ENCODE measurements at regions not wholly inside any gene's neighbourhood (a gene's known extent, or its start where the extent isn't known, plus 50 kb on each side); places are given as distances from the start of the nearest gene placed in this dataset.

DNA sequence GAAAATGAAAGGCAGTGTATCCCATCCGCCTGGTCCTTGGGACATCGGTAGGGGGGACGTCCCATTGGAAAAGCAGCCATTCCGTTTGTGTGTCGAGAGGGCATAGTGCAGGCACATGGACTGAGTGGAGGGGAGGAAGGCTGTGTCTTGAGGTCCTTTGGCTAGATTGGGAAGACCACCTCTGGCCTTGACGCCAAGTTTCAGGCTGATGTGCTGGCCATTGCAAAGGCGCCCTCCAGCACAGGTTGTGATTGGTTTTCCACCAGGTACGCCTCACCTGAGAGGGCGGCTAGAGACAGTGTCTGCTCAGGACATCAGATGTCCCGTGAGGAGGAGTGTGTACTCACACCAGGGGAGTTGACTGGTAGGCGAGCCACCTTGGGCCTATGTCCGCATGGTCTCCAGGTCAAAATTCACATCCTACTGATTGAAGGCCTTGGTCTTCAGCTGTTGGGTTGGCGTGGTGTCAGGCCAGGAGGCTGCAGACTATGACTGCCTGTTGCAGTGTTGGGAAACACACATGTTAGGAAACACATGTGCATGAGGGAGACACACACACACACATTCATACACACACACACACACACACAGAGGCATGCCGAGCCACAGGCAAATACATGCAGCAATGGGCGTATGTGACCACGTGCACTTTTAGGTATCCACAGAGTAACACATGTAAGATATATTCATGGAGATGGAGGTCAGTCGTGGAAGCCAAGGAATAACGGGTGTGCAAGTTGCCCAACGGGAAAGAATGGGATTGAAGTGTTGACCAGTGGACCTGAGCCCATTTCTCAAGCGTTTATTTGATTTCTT is 98.4 kb downstream of the SNRPN start:
- Histone ChIP-seq H3K9ac (ENCODE audit: low read length) (no peak overlapping the region), H4K20me1 (ENCODE audit: low read length) (no peaks in the 10 kb centered on the region), H3K4me3 (ENCODE audit: low read length) (no peak overlapping the region; the same call in 1 of the 2 replicates), H3K4me1 (ENCODE audit: insufficient read depth, low read length) (no peaks in the 10 kb centered on the region), H3K9me2 (replicated peaks; ENCODE audit: low read length) (no peaks in the 10 kb centered on the region), H3K36me3 (ENCODE audit: low read depth, low read length) (peaks cover 91% of the 10 kb centered on the region), H2AFZ (ENCODE audit: low read length) (no peak overlapping the region), H3K4me2 (ENCODE audit: low read length) (no peak overlapping the region), H3F3A (ENCODE audit: low read length, unreplicated experiment) (no peaks in the 10 kb centered on the region), H3K79me2 (ENCODE audit: low read length) (no peaks in the 10 kb centered on the region), H3K27me3 (ENCODE audit: low read length) (no peaks in the 10 kb centered on the region), H3K9me3 (ENCODE audit: low read length) (peaks cover 76% of the 10 kb centered on the region), H3K27ac (ENCODE audit: low read length) (no peak overlapping the region)
- CTCF ChIA-PET, result no interaction called here
- no TSS peak for BruUV-seq (replicated peaks)
- TF ChIP-seq EZH2 (IDR thresholded peaks at IDR 0.05; ENCODE audit: low read length, unreplicated experiment), result no peak
- TF ChIP-seq EZH2phosphoT487 (IDR thresholded peaks at IDR 0.05; ENCODE audit: borderline replicate concordance, low read length), result no peak
- TF ChIP-seq, protein P1, sequence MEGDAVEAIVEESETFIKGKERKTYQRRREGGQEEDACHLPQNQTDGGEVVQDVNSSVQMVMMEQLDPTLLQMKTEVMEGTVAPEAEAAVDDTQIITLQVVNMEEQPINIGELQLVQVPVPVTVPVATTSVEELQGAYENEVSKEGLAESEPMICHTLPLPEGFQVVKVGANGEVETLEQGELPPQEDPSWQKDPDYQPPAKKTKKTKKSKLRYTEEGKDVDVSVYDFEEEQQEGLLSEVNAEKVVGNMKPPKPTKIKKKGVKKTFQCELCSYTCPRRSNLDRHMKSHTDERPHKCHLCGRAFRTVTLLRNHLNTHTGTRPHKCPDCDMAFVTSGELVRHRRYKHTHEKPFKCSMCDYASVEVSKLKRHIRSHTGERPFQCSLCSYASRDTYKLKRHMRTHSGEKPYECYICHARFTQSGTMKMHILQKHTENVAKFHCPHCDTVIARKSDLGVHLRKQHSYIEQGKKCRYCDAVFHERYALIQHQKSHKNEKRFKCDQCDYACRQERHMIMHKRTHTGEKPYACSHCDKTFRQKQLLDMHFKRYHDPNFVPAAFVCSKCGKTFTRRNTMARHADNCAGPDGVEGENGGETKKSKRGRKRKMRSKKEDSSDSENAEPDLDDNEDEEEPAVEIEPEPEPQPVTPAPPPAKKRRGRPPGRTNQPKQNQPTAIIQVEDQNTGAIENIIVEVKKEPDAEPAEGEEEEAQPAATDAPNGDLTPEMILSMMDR (conservative IDR thresholded peaks at IDR 0.05; ENCODE audit: low read depth, low read length), result no peak
- ATAC-seq (no peak), DNase-seq (no peak)
- POLR2A ChIA-PET (ENCODE audit: unreplicated experiment), result no interaction called here
- intact Hi-C loops (cut with micrococcal nuclease), result no loop called here

DNA sequence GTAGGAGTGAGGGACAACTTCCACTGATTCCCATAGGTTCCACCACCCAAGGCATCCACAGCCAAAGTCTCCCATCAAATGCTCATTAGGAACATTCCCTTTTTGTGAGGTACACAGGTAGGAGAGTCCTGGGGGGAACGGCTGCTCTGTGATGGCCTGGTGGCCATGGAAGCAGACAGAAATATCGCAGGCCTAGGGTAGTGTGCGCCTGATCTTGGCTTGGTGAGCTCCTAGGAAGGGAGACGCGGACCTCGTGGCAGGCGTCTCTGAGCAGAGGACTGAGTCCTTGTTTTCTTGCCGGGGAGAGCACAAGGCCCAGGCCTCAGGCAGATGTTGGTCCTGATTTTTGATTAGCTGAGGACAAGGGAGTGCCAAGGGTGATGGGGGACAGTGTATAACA is 99.5 kb downstream of the SNRPN start:
- Histone ChIP-seq H3F3A (ENCODE audit: low read length, unreplicated experiment) (no peaks in the 10 kb centered on the region), H3K9me2 (replicated peaks; ENCODE audit: low read length) (no peaks in the 10 kb centered on the region), H3K9me3 (ENCODE audit: low read length) (peaks cover 79% of the 10 kb centered on the region), H3K36me3 (ENCODE audit: low read depth, low read length) (peaks cover 93% of the 10 kb centered on the region), H3K27ac (ENCODE audit: low read length) (no peak overlapping the region), H3K4me2 (ENCODE audit: low read length) (no peak overlapping the region), H3K27me3 (ENCODE audit: low read length) (no peaks in the 10 kb centered on the region), H4K20me1 (ENCODE audit: low read length) (no peaks in the 10 kb centered on the region), H3K79me2 (ENCODE audit: low read length) (no peaks in the 10 kb centered on the region), H2AFZ (ENCODE audit: low read length) (no peak overlapping the region), H3K4me1 (ENCODE audit: insufficient read depth, low read length) (no peaks in the 10 kb centered on the region), H3K4me3 (ENCODE audit: low read length) (no peak overlapping the region), H3K9ac (ENCODE audit: low read length) (no peak overlapping the region)
- ATAC-seq (no peak), DNase-seq (no peak)
- intact Hi-C loops (cut with micrococcal nuclease), result no loop called here
- BruUV-seq (replicated peaks), result no TSS peak
- ChIA-PET CTCF (no interaction called here), POLR2A (ENCODE audit: unreplicated experiment) (no interaction called here)
- no peak for TF ChIP-seq EZH2phosphoT487 (IDR thresholded peaks at IDR 0.05; ENCODE audit: borderline replicate concordance, low read length)
- TF ChIP-seq, protein P1 (conservative IDR thresholded peaks at IDR 0.05; ENCODE audit: low read depth, low read length), result no peak

DNA sequence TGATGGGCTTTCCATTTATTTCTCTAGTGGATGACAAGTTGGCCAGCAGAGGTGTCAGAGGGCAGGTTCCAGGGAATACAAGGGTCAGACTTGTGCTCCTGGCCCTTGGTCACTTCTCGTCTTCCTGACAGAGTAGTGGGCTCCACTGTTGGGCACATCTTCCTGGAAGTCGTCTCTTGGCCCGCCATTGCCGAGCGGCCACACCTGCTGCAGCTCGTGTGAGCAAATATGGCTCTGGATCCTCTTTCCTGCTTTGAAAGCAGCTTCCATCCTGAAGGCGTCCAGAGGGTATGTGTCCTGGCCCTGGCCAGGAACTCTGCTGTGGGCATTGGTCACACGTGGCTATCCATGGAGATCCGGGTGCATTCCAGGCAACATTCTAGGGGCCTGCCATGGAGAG is 100.2 kb downstream of the SNRPN start:
- ChIA-PET POLR2A (ENCODE audit: unreplicated experiment) (no interaction called here), CTCF (no interaction called here)
- no peak overlapping the region for H3K4me2 ChIP-seq (ENCODE audit: low read length)
- BruUV-seq (replicated peaks), result no TSS peak
- DNase-seq (no peak), ATAC-seq (no peak)
- no peaks in the 10 kb centered on the region for H3K9me2 ChIP-seq (replicated peaks; ENCODE audit: low read length)
- no peaks in the 10 kb centered on the region for H3K27me3 ChIP-seq (ENCODE audit: low read length)
- H3K9me3 ChIP-seq (ENCODE audit: low read length), result peaks cover 74% of the 10 kb centered on the region
- no peaks in the 10 kb centered on the region for H3K79me2 ChIP-seq (ENCODE audit: low read length)
- H3K4me3 ChIP-seq (ENCODE audit: low read length), result no peak overlapping the region
- intact Hi-C loops (cut with micrococcal nuclease), result no loop called here
- no peak overlapping the region for H2AFZ ChIP-seq (ENCODE audit: low read length)
- H3F3A ChIP-seq (ENCODE audit: low read length, unreplicated experiment), result no peaks in the 10 kb centered on the region
- no peaks in the 10 kb centered on the region for H3K4me1 ChIP-seq (ENCODE audit: insufficient read depth, low read length)
- TF ChIP-seq, protein P1 (conservative IDR thresholded peaks at IDR 0.05; ENCODE audit: low read depth, low read length), result no peak
- TF ChIP-seq EZH2phosphoT487 (IDR thresholded peaks at IDR 0.05; ENCODE audit: borderline replicate concordance, low read length), result no peak
- no peak for TF ChIP-seq EZH2 (IDR thresholded peaks at IDR 0.05; ENCODE audit: low read length, unreplicated experiment)
- no peak overlapping the region for H3K27ac ChIP-seq (ENCODE audit: low read length)
- no peak overlapping the region for H3K9ac ChIP-seq (ENCODE audit: low read length)
- H4K20me1 ChIP-seq (ENCODE audit: low read length), result no peaks in the 10 kb centered on the region
- H3K36me3 ChIP-seq (ENCODE audit: low read depth, low read length), result peaks cover 93% of the 10 kb centered on the region

All from PC-3 (cell line).